ENCODE measurements at regions not wholly inside any gene's neighbourhood (a gene's known extent, or its start where the extent isn't known, plus 50 kb on each side); places are given as distances from the start of the nearest gene placed in this dataset.

- no peak overlapping the region for H2AFZ ChIP-seq (ENCODE audit: low read depth, low read length, poor library complexity, severe bottlenecking)
- H3K79me2 ChIP-seq (ENCODE audit: insufficient read depth, low read length), result no peaks in the 10 kb centered on the region
- H4K20me1 ChIP-seq (ENCODE audit: insufficient read depth), result no peaks in the 10 kb centered on the region
- H3K27me3 ChIP-seq (ENCODE audit: insufficient read depth, low read length), result no peaks in the 10 kb centered on the region
- ChIA-PET CTCF (no interaction called here), POLR2A (no interaction called here), RAD21 (ENCODE audit: low non-redundant PET in 1 of 2, low total read pairs in 2 of 2, uncharacterized antibody in 2 of 2, unreplicated experiment in 2 of 2) (no interaction called here)
- no peak overlapping the region for H3K4me2 ChIP-seq (ENCODE audit: low read length)
- no peaks in the 10 kb centered on the region for H3K9me2 ChIP-seq (ENCODE audit: insufficient read depth)
- DNase-seq (ENCODE audit: low read depth, low spot score) (no peak), ATAC-seq (no peak)
- H3K4me1 ChIP-seq (ENCODE audit: control insufficient read depth in 1 of 2, insufficient read depth in 2 of 2, low read length in 2 of 2), result no peaks in the 10 kb centered on the region
- H3K9me3 ChIP-seq (ENCODE audit: control insufficient read depth in 1 of 2, insufficient read depth in 1 of 2, low read depth in 1 of 2, low read length in 2 of 2), result no peaks in the 10 kb centered on the region
- no peak for TF ChIP-seq REST (IDR thresholded peaks at IDR 0.05; ENCODE audit: low read depth)
- TF ChIP-seq, protein P1, sequence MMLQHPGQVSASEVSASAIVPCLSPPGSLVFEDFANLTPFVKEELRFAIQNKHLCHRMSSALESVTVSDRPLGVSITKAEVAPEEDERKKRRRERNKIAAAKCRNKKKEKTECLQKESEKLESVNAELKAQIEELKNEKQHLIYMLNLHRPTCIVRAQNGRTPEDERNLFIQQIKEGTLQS (IDR thresholded peaks at IDR 0.05), result no peak
- TF ChIP-seq, protein P2, sequence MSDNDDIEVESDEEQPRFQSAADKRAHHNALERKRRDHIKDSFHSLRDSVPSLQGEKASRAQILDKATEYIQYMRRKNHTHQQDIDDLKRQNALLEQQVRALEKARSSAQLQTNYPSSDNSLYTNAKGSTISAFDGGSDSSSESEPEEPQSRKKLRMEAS (IDR thresholded peaks at IDR 0.05), result no peak
- no peak for TF ChIP-seq TCF7L2 (IDR thresholded peaks at IDR 0.05; ENCODE audit: borderline replicate concordance, extremely low read depth, insufficient read depth, insufficient read length)
- TF ChIP-seq CBX3 (IDR thresholded peaks at IDR 0.05; ENCODE audit: low read depth), result no peak
- no peak for TF ChIP-seq POLR2A (IDR thresholded peaks at IDR 0.05; ENCODE audit: borderline replicate concordance, extremely low read depth, insufficient read depth, insufficient read length)
- no peak for TF ChIP-seq EGR1 (IDR thresholded peaks at IDR 0.05; ENCODE audit: low read depth)
- TF ChIP-seq ELF1 (IDR thresholded peaks at IDR 0.05; ENCODE audit: borderline replicate concordance, low read depth), result no peak
- TF ChIP-seq JUND (IDR thresholded peaks at IDR 0.05), result no peak
- TF ChIP-seq ZFX (IDR thresholded peaks at IDR 0.05), result no peak
- TF ChIP-seq SIN3A (IDR thresholded peaks at IDR 0.05; ENCODE audit: low read depth), result no peak
- TF ChIP-seq ZNF274 (IDR thresholded peaks at IDR 0.05; ENCODE audit: low read depth, low read length), result no peak
- no peak for TF ChIP-seq EZH2 (IDR thresholded peaks at IDR 0.05)
- H3K9ac ChIP-seq (ENCODE audit: low read length), result no peak overlapping the region
- intact Hi-C loops (cut with micrococcal nuclease), result no loop called here
- H3K4me3 ChIP-seq (replicated peaks in 1 of 2; ENCODE audit: low read depth in 1 of 2, low read length in 2 of 2), result no peak overlapping the region
- H3K27ac ChIP-seq (ENCODE audit: low read depth, low read length), result no peak overlapping the region
- no TSS peak for BruUV-seq (replicated peaks)
- H3K36me3 ChIP-seq (ENCODE audit: control insufficient read depth in 1 of 2, insufficient read depth in 2 of 2, low read length in 2 of 2), result no peaks in the 10 kb centered on the region
These were observed 677.1 kb upstream of the CHD1 start for GRCh38 chr5:99605904-99606303.
